Lower leg skin (tissue), 3 donors: ENCODE measurements at regions not wholly inside any gene's neighbourhood (a gene's known extent, or its start where the extent isn't known, plus 50 kb on each side); places are given as distances from the start of the nearest gene placed in this dataset.
"Not testable (repeated sequence)": the region's sequence is repeated elsewhere in the genome, so short reads cannot be mapped to it uniquely, and the experiment has no call there.

ENCODE experiments used
- POLR2A ChIP-seq, 2 donors: fragments of 450-650 bp; IDR thresholded peaks; one replicate each; pipeline ENCODE4 v1.6.1; 2016 to 2017; ENCODE audit warnings: antibody characterized with exemption in 2 of 2, mild to moderate bottlenecking in 1 of 2, moderate library complexity in 1 of 2
- TF ChIP-seq, protein P1 (sequence below), 3 donors: fragments of 450-650 bp; IDR thresholded peaks; one replicate each; pipeline ENCODE4 v1.5.1; 2016; ENCODE audit warnings: antibody characterized with exemption in 3 of 3, mild to moderate bottlenecking in 3 of 3, moderate library complexity in 2 of 3

DNA sequence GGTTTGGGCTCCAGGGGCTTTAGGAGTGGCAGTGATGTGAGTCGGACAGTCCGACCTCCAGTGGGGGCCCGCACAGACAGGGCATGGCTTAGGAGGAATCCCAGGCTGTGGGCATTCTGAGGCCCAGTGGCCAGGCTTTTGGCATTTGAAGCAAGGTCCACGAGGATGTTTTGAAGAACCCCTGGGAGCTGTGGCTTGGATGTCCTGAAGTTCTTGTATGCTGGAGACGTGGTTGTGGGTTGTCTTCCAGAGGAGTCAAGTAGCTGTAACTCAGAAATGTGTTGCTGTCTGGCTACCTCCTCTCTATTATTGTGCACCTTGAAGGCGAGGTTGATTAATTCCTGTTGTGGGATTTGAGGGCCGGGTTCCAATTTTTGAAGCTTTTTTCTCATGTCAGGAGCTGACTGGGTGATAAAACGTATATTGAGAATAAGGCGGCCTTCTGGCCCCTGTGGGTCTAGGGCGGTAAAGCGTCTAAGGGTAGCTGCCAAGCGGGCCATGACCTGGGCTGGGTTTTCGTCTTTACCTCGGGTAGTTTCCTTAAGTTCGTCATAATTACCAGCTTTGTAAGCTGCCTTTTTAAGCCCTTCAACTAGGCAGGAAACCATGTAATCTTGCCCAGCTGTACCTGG lies 67.3 kb upstream of the EZR start:
- TF ChIP-seq, protein P1, sequence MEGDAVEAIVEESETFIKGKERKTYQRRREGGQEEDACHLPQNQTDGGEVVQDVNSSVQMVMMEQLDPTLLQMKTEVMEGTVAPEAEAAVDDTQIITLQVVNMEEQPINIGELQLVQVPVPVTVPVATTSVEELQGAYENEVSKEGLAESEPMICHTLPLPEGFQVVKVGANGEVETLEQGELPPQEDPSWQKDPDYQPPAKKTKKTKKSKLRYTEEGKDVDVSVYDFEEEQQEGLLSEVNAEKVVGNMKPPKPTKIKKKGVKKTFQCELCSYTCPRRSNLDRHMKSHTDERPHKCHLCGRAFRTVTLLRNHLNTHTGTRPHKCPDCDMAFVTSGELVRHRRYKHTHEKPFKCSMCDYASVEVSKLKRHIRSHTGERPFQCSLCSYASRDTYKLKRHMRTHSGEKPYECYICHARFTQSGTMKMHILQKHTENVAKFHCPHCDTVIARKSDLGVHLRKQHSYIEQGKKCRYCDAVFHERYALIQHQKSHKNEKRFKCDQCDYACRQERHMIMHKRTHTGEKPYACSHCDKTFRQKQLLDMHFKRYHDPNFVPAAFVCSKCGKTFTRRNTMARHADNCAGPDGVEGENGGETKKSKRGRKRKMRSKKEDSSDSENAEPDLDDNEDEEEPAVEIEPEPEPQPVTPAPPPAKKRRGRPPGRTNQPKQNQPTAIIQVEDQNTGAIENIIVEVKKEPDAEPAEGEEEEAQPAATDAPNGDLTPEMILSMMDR (IDR thresholded peaks at IDR 0.05) = not testable (repeated sequence)
- not testable (repeated sequence) for TF ChIP-seq POLR2A (IDR thresholded peaks at IDR 0.05)
